Type B pancreatic cell (in vitro differentiated cells): ENCODE measurements at regions not wholly inside any gene's neighbourhood (a gene's known extent, or its start where the extent isn't known, plus 50 kb on each side); places are given as distances from the start of the nearest gene placed in this dataset.

Experiments
- DNase-seq: peaks from one replicate; pipeline ENCODE4 v3.0.0; 2021; ENCODE audit warnings: mixed read lengths; ENCODE audit not compliant: unreplicated experiment; ENCODE audit errors: extremely low spot score
- H3K27ac Mint-ChIP-seq: 2 replicates; pipeline ENCODE4 v1.8.0; 2021; ENCODE audit warnings: mild to moderate bottlenecking, mixed read lengths
- H3K27me3 Mint-ChIP-seq: 2 replicates; pipeline ENCODE4 v1.8.0; 2021; ENCODE audit warnings: mixed read lengths
- H3K36me3 Mint-ChIP-seq: 2 replicates; pipeline ENCODE4 v1.8.0; 2021; ENCODE audit warnings: mixed read lengths
- H3K4me1 Mint-ChIP-seq: one replicate; pipeline ENCODE4 v1.8.0; 2021; ENCODE audit warnings: mixed read lengths; ENCODE audit not compliant: unreplicated experiment
- H3K4me3 Mint-ChIP-seq: 2 replicates; pipeline ENCODE4 v1.8.0; 2021; ENCODE audit warnings: mild to moderate bottlenecking, mixed read lengths
- H3K9me3 Mint-ChIP-seq: 2 replicates; pipeline ENCODE4 v1.8.0; 2021; ENCODE audit warnings: mixed read lengths
- TF ChIP-seq, protein P1 (sequence below): fragments of 200-600 bp; sonication (generic); conservative IDR thresholded peaks from 2 replicates; pipeline ENCODE4 v1.5.0; 2021; ENCODE audit warnings: antibody characterized with exemption, mild to moderate bottlenecking

DNA sequence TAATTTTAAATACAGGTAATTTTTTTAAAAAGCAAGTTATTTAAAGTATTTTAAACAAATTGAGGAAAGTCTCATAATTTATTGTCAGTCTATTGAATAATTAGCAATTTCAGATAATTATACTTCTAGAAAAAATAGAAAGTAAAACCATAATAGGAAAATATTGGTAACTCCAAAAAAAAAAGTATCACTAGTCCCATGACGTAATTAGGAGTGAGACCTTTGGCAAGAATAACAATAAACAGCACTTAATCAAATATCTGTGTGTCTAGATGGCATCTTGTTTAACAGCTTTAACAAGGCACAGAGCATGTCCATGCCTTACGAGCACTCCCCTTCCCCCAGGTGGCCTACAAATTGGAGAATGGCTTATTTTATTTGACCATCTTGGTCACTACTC, 1683.6 kb upstream of the AGA start:
- Mint-ChIP-seq H3K4me3 (no peak overlapping the region), H3K36me3 (no peaks in the 10 kb centered on the region), H3K27me3 (no peaks in the 10 kb centered on the region), H3K4me1 (no peaks in the 10 kb centered on the region), H3K9me3 (no peaks in the 10 kb centered on the region), H3K27ac (no peak overlapping the region)
- TF ChIP-seq, protein P1, sequence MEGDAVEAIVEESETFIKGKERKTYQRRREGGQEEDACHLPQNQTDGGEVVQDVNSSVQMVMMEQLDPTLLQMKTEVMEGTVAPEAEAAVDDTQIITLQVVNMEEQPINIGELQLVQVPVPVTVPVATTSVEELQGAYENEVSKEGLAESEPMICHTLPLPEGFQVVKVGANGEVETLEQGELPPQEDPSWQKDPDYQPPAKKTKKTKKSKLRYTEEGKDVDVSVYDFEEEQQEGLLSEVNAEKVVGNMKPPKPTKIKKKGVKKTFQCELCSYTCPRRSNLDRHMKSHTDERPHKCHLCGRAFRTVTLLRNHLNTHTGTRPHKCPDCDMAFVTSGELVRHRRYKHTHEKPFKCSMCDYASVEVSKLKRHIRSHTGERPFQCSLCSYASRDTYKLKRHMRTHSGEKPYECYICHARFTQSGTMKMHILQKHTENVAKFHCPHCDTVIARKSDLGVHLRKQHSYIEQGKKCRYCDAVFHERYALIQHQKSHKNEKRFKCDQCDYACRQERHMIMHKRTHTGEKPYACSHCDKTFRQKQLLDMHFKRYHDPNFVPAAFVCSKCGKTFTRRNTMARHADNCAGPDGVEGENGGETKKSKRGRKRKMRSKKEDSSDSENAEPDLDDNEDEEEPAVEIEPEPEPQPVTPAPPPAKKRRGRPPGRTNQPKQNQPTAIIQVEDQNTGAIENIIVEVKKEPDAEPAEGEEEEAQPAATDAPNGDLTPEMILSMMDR, result no peak
- DNase-seq, result no peak

DNA sequence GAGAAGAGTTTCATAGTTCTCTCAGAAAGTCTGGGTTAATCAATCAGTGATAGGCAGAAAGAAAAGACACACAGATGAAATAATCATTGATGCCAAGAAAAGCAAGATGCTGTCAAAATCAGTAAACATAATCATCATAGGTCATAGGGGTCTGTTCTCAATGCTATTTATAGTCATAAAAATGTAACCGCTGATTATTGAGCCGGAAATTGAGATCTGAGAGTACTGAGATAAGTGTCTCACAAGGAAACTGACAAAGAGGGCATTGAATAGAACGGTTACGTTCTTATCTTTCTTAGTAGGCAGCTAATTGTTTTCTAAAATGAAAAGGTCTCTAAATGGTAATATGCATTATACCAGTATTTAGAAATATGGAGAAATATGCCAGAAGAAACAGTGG, 1686.1 kb upstream of the AGA start:
- H3K27me3 Mint-ChIP-seq, result no peaks in the 10 kb centered on the region
- no peaks in the 10 kb centered on the region for H3K9me3 Mint-ChIP-seq
- H3K4me3 Mint-ChIP-seq, result no peak overlapping the region
- H3K4me1 Mint-ChIP-seq, result no peaks in the 10 kb centered on the region
- H3K36me3 Mint-ChIP-seq, result no peaks in the 10 kb centered on the region
- TF ChIP-seq, protein P1, result no peak
- DNase-seq, result no peak
- no peak overlapping the region for H3K27ac Mint-ChIP-seq

DNA sequence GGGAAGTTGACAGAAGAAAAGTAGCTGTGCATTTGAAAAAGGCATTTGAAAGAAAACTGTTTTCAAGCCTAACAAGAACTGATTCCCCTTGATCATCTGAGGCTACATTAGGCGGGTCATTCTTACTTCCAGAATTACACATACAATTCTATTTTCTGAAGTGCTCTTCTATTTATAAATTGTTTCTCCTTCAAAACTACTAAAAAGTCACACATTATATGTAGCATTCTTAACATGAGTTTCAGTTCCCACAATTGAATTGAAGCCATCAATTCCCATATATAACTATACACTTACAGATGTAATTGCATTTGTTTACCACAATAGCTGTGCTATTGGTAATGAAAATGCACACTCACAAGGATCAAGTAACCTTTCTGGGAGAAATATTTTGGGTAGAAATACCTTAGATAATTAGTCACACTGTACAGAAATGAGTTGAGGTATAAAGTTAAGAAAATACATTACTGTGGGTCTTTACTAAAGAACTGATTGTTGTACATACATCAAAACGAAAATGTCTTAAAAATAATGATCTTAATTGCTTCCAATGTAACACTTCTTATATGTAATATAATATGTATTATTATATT, 1688.0 kb upstream of the AGA start:
- H3K4me3 Mint-ChIP-seq, result no peak overlapping the region
- no peak overlapping the region for H3K27ac Mint-ChIP-seq
- H3K36me3 Mint-ChIP-seq, result no peaks in the 10 kb centered on the region
- TF ChIP-seq, protein P1, result no peak
- DNase-seq, result no peak
- no peaks in the 10 kb centered on the region for H3K9me3 Mint-ChIP-seq
- H3K4me1 Mint-ChIP-seq, result no peaks in the 10 kb centered on the region
- H3K27me3 Mint-ChIP-seq, result no peaks in the 10 kb centered on the region

DNA sequence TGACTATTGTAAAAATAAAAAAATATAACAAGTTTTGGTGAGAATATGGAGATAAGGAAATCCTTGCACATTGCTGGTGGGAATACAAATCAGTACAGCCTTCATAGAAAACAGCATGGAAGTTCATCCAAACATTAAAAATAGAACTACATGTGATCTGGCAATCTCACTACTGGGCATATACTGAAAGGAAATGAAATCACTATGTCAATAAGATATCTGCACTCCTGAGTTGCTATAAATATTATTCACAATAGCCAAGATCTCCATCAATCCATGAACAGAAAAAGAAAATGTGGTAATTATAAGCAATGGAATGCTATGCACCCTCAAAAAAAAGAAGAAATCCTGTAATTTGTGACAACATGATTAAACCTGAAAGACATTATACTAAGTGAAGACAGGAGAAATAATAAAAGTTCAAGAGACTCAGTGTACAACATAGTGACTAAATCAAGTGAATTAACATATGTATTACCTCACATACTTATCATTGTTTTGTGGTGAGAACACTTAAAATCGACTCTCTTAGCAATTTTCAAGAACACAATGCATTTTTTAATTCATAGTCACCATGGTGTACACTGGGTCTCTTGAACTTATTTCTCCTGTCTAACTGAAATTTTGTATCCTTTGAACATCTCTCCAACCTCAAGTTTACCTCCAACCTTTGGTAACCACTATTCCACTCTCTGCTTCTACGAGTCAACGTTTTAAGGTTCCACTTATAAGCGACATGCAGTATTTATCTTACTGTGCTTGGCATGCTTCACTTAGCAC, 1703.7 kb upstream of the AGA start:
- H3K27ac Mint-ChIP-seq, result no peak overlapping the region
- H3K4me1 Mint-ChIP-seq, result no peaks in the 10 kb centered on the region
- H3K9me3 Mint-ChIP-seq, result no peaks in the 10 kb centered on the region
- H3K36me3 Mint-ChIP-seq, result no peaks in the 10 kb centered on the region
- TF ChIP-seq, protein P1, result no peak
- no peak overlapping the region for H3K4me3 Mint-ChIP-seq
- DNase-seq, result no peak
- no peaks in the 10 kb centered on the region for H3K27me3 Mint-ChIP-seq

DNA sequence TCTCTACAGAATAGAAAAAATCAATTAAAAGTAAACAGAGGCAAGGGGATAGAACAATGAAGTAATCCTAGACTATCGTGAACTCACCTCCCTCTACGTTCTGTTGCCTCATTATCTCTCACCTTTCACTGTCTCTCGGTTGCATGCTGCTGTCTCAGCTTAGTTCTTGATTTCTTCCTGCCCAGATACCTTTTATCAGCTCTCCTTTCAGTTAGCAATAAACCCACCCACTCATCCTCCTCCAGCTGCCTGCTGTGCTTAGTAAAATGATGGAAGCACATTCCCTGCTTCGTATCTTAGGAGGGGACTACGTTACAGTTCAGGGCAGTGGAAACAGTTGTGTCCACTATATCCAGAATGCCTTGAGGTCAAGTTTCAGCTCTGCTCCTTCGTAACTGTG, 1709.5 kb upstream of the AGA start:
- no peak overlapping the region for H3K4me3 Mint-ChIP-seq
- no peaks in the 10 kb centered on the region for H3K4me1 Mint-ChIP-seq
- no peak overlapping the region for H3K27ac Mint-ChIP-seq
- H3K9me3 Mint-ChIP-seq, result peaks cover 5% of the 10 kb centered on the region
- TF ChIP-seq, protein P1, result no peak
- DNase-seq, result no peak
- H3K36me3 Mint-ChIP-seq, result no peaks in the 10 kb centered on the region
- no peaks in the 10 kb centered on the region for H3K27me3 Mint-ChIP-seq
